ENCODE measurements at regions not wholly inside any gene's neighbourhood (a gene's known extent, or its start where the extent isn't known, plus 50 kb on each side); places are given as distances from the start of the nearest gene placed in this dataset.
A peak's percentile ranks its signal among the peaks of the same experiment; 100 is the strongest.

- Histone ChIP-seq H3K4me2 (ENCODE audit: extremely low read depth, insufficient read depth, low read length) (no peak overlapping the region), H3K4me3 (replicated peaks in 1 of 4; ENCODE audit: control extremely low read depth in 1 of 4, insufficient read depth in 1 of 4, low read depth in 3 of 4, low read length in 4 of 4) (no peak overlapping the region), H3K79me2 (ENCODE audit: control insufficient read depth, insufficient read depth, low read length) (no peaks in the 10 kb centered on the region), H3K27ac (ENCODE audit: insufficient read depth, low read length) (no peak overlapping the region), H4K20me1 (ENCODE audit: control insufficient read depth, extremely low read depth, insufficient read depth, low read length) (no peaks in the 10 kb centered on the region), H3K9me3 (ENCODE audit: control insufficient read depth, insufficient read depth, low read depth, low read length) (no peaks in the 10 kb centered on the region), H2AFZ (ENCODE audit: low read length) (no peak overlapping the region), H3K9ac (ENCODE audit: insufficient read depth, low read length) (no peak overlapping the region), H3K4me1 (ENCODE audit: control insufficient read depth, extremely low read depth, insufficient read depth, low read length) (no peaks in the 10 kb centered on the region), H3K27me3 (ENCODE audit: control insufficient read depth, insufficient read depth, low read length) (no peaks in the 10 kb centered on the region), H3K36me3 (ENCODE audit: control insufficient read depth, insufficient read depth, low read length) (no peaks in the 10 kb centered on the region)
- DNase-seq (ENCODE audit: low read depth in 2 of 2): peak in 1 of 2 donors; percentile 59
- TF ChIP-seq CTCF (conservative IDR thresholded peaks at IDR 0.05 in 1 of 2, IDR thresholded peaks at IDR 0.05 in 1 of 2; ENCODE audit: low read depth in 1 of 2, low read length in 2 of 2) (no peak), EZH2 (IDR thresholded peaks at IDR 0.05; ENCODE audit: low read length, missing control alignments) (no peak)
These were observed 383.7 kb downstream of the ETNK1 start for GRCh38 chr12:23008623-23009022.

- TF ChIP-seq CTCF (conservative IDR thresholded peaks at IDR 0.05 in 1 of 2, IDR thresholded peaks at IDR 0.05 in 1 of 2; ENCODE audit: low read depth in 1 of 2, low read length in 2 of 2) (no peak), EZH2 (IDR thresholded peaks at IDR 0.05; ENCODE audit: low read length, missing control alignments) (no peak)
- Histone ChIP-seq H3K4me2 (ENCODE audit: extremely low read depth, insufficient read depth, low read length) (no peak overlapping the region), H3K27me3 (ENCODE audit: control insufficient read depth, insufficient read depth, low read length) (no peaks in the 10 kb centered on the region), H3K36me3 (ENCODE audit: control insufficient read depth, insufficient read depth, low read length) (no peaks in the 10 kb centered on the region), H3K9ac (ENCODE audit: insufficient read depth, low read length) (no peak overlapping the region), H3K4me3 (replicated peaks in 1 of 4; ENCODE audit: control extremely low read depth in 1 of 4, insufficient read depth in 1 of 4, low read depth in 3 of 4, low read length in 4 of 4) (no peak overlapping the region), H3K4me1 (ENCODE audit: control insufficient read depth, extremely low read depth, insufficient read depth, low read length) (no peaks in the 10 kb centered on the region), H3K79me2 (ENCODE audit: control insufficient read depth, insufficient read depth, low read length) (no peaks in the 10 kb centered on the region), H3K9me3 (ENCODE audit: control insufficient read depth, insufficient read depth, low read depth, low read length) (no peaks in the 10 kb centered on the region), H3K27ac (ENCODE audit: insufficient read depth, low read length) (no peak overlapping the region), H2AFZ (ENCODE audit: low read length) (no peak overlapping the region), H4K20me1 (ENCODE audit: control insufficient read depth, extremely low read depth, insufficient read depth, low read length) (no peaks in the 10 kb centered on the region)
- peak in 1 of 2 donors; percentile 31 for DNase-seq (ENCODE audit: low read depth in 2 of 2)
These were observed 389.8 kb downstream of the ETNK1 start for GRCh38 chr12:23014749-23015148.

GRCh38 chr12:23025372-23026016, 400.5 kb downstream of the ETNK1 start:
- Histone ChIP-seq H3K9ac (ENCODE audit: insufficient read depth, low read length) (no peak overlapping the region), H3K27ac (ENCODE audit: insufficient read depth, low read length) (no peak overlapping the region), H3K79me2 (ENCODE audit: control insufficient read depth, insufficient read depth, low read length) (no peaks in the 10 kb centered on the region), H2AFZ (ENCODE audit: low read length) (no peak overlapping the region), H3K4me1 (ENCODE audit: control insufficient read depth, extremely low read depth, insufficient read depth, low read length) (no peaks in the 10 kb centered on the region), H3K4me2 (ENCODE audit: extremely low read depth, insufficient read depth, low read length) (no peak overlapping the region), H3K27me3 (ENCODE audit: control insufficient read depth, insufficient read depth, low read length) (no peaks in the 10 kb centered on the region), H4K20me1 (ENCODE audit: control insufficient read depth, extremely low read depth, insufficient read depth, low read length) (no peaks in the 10 kb centered on the region), H3K36me3 (ENCODE audit: control insufficient read depth, insufficient read depth, low read length) (no peaks in the 10 kb centered on the region), H3K4me3 (replicated peaks in 1 of 4; ENCODE audit: control extremely low read depth in 1 of 4, insufficient read depth in 1 of 4, low read depth in 3 of 4, low read length in 4 of 4) (no peak overlapping the region), H3K9me3 (ENCODE audit: control insufficient read depth, insufficient read depth, low read depth, low read length) (no peaks in the 10 kb centered on the region)
- no peak for DNase-seq (ENCODE audit: low read depth in 2 of 2)
- TF ChIP-seq CTCF (conservative IDR thresholded peaks at IDR 0.05 in 1 of 2, IDR thresholded peaks at IDR 0.05 in 1 of 2; ENCODE audit: low read depth in 1 of 2, low read length in 2 of 2) (no peak), EZH2 (IDR thresholded peaks at IDR 0.05; ENCODE audit: low read length, missing control alignments) (no peak)
